Suppressor macrophage treated with lipopolysaccharide for 4 hours (primary cell): ENCODE measurements at regions not wholly inside any gene's neighbourhood (a gene's known extent, or its start where the extent isn't known, plus 50 kb on each side); places are given as distances from the start of the nearest gene placed in this dataset.
"Not testable (repeated sequence)": the region's sequence is repeated elsewhere in the genome, so short reads cannot be mapped to it uniquely, and the experiment has no call there.

Source experiments
- DNase-seq: peaks from one replicate; pipeline ENCODE4 v3.0.0-alpha.2; 2020

GRCh38 chr3:74978684-74979083 lies 364.2 kb upstream of the CNTN3 start:
- no peak for DNase-seq

GRCh38 chr3:74985028-74985904 lies 370.8 kb upstream of the CNTN3 start:
- DNase-seq = not testable (repeated sequence)

GRCh38 chr3:74988095-74988494 lies 373.6 kb upstream of the CNTN3 start:
- no peak for DNase-seq

- no peak for DNase-seq
These were observed 378.4 kb upstream of the CNTN3 start for GRCh38 chr3:74992898-74993297.

- no peak for DNase-seq
These were observed 386.9 kb upstream of the CNTN3 start for GRCh38 chr3:75001330-75001729.

GRCh38 chr3:75012791-75013331 lies 398.4 kb upstream of the CNTN3 start:
- no peak for DNase-seq

- no peak for DNase-seq
These were observed 399.5 kb upstream of the CNTN3 start for GRCh38 chr3:75014008-75014407.

GRCh38 chr3:75015280-75015679 lies 400.8 kb upstream of the CNTN3 start:
- no peak for DNase-seq

- DNase-seq = no peak
These were observed 420.7 kb upstream of the CNTN3 start for GRCh38 chr3:75035146-75035545.

GRCh38 chr3:75042941-75043340 lies 428.5 kb upstream of the CNTN3 start:
- DNase-seq = no peak

GRCh38 chr3:75048650-75049049 lies 434.2 kb upstream of the CNTN3 start:
- no peak for DNase-seq

GRCh38 chr3:75049533-75049932 lies 435.1 kb upstream of the CNTN3 start:
- no peak for DNase-seq

- DNase-seq = no peak
These were observed 444.7 kb upstream of the CNTN3 start for GRCh38 chr3:75059120-75059519.

- DNase-seq = no peak
These were observed 447.3 kb upstream of the CNTN3 start for GRCh38 chr3:75061806-75062205.

- DNase-seq = no peak
These were observed 460.7 kb upstream of the CNTN3 start for GRCh38 chr3:75075158-75075557.

GRCh38 chr3:75076481-75076880 lies 462.0 kb upstream of the CNTN3 start:
- DNase-seq = no peak

- no peak for DNase-seq
These were observed 463.8 kb upstream of the CNTN3 start for GRCh38 chr3:75078290-75078689.

GRCh38 chr3:75082845-75083244 lies 468.4 kb upstream of the CNTN3 start:
- DNase-seq = no peak

GRCh38 chr3:75089841-75090240 lies 475.4 kb upstream of the CNTN3 start:
- DNase-seq = no peak

- DNase-seq = no peak
These were observed 487.1 kb upstream of the CNTN3 start for GRCh38 chr3:75101329-75102147.

- no peak for DNase-seq
These were observed 496.3 kb upstream of the CNTN3 start for GRCh38 chr3:75110741-75111140.

GRCh38 chr3:75115695-75116094 lies 501.2 kb upstream of the CNTN3 start:
- no peak for DNase-seq

GRCh38 chr3:75118779-75119178 lies 504.3 kb upstream of the CNTN3 start:
- DNase-seq = no peak

GRCh38 chr3:75126556-75126955 lies 512.1 kb upstream of the CNTN3 start:
- DNase-seq = no peak
